IMR-90 (cell line): ENCODE measurements at regions not wholly inside any gene's neighbourhood (a gene's known extent, or its start where the extent isn't known, plus 50 kb on each side); places are given as distances from the start of the nearest gene placed in this dataset.
"Not testable (repeated sequence)": the region's sequence is repeated elsewhere in the genome, so short reads cannot be mapped to it uniquely, and the experiment has no call there.

Experiments used
- CEBPB ChIP-seq: IDR thresholded peaks from 2 replicates; pipeline ENCODE4 v1.6.1; 2012; ENCODE audit warnings: low read depth, low read length, improper control_type of control experiment
- ELK1 ChIP-seq: fragments of 150-350 bp; IDR thresholded peaks from 2 replicates; pipeline ENCODE4 v1.6.1; 2016; ENCODE audit warnings: low read depth, mild to moderate bottlenecking, low read length, moderate library complexity, borderline replicate concordance
- FOS ChIP-seq: fragments of 150-350 bp; IDR thresholded peaks from 2 replicates; pipeline ENCODE4 v1.6.1; 2016; ENCODE audit warnings: low read depth, low read length
- MAZ ChIP-seq: IDR thresholded peaks from 2 replicates; pipeline ENCODE4 v1.6.1; 2012; ENCODE audit warnings: low read depth, mild to moderate bottlenecking, low read length, improper control_type of control experiment, moderate library complexity, borderline replicate concordance
- MXI1 ChIP-seq: IDR thresholded peaks from 2 replicates; pipeline ENCODE4 v1.6.1; 2012; ENCODE audit warnings: low read depth, mild to moderate bottlenecking, low read length, moderate library complexity, borderline replicate concordance
- NFE2L2 ChIP-seq: fragments of 150-350 bp; IDR thresholded peaks from 2 replicates; pipeline ENCODE4 v1.6.1; 2016; ENCODE audit warnings: low read depth, mild to moderate bottlenecking, low read length
- POLR2A ChIP-seq: IDR thresholded peaks from 2 replicates; pipeline ENCODE4 v1.6.1; 2012; ENCODE audit warnings: mild to moderate bottlenecking, low read depth, low read length
- RAD21 ChIP-seq: IDR thresholded peaks from 2 replicates; pipeline ENCODE4 v1.6.1; 2012; ENCODE audit warnings: low read length, improper control_type of control experiment
- RCOR1 ChIP-seq: IDR thresholded peaks from 2 replicates; pipeline ENCODE4 v1.6.1; 2012; ENCODE audit warnings: mild to moderate bottlenecking, low read length, improper control_type of control experiment; ENCODE audit not compliant: insufficient replicate concordance
- RFX5 ChIP-seq: IDR thresholded peaks from 2 replicates; pipeline ENCODE4 v1.8.0; 2012; ENCODE audit warnings: low read depth, mild to moderate bottlenecking, low read length, moderate library complexity
- SMC3 ChIP-seq: fragments of 150-350 bp; IDR thresholded peaks from 2 replicates; pipeline ENCODE4 v1.6.1; 2016; ENCODE audit warnings: low read depth, mild to moderate bottlenecking, antibody characterized with exemption, low read length, moderate library complexity
- TF ChIP-seq, protein P1 (sequence below): conservative IDR thresholded peaks from 2 replicates; pipeline ENCODE4 v1.5.1; 2012; ENCODE audit warnings: mild to moderate bottlenecking, low read depth, low read length, improper control_type of control experiment
- TF ChIP-seq, protein P2 (sequence below): fragments of 150-350 bp; IDR thresholded peaks from 2 replicates; pipeline ENCODE4 v1.6.1; 2017; ENCODE audit warnings: mild to moderate bottlenecking, antibody characterized with exemption, low read length, low read depth

DNA sequence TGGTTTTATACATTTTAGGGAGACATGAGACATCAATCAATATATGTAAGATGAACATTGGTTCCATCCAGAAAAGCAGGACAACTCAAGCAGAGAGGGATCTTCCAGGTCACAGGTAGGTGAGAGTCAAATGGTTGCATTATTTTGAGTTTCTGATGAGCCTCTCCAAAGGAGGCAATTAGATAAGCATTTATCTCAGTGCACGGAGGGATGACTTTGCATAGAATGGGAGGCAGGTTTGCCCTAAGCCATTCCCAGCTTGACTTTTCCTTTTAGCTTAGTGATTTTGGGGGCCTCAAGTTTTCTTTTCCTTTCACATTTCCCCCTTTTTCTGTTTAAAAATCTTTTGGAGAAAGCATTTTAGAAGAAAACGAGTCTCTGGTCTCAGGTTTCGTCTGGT lies 58.4 kb upstream of the BDH1 start:
- TF ChIP-seq, protein P1, sequence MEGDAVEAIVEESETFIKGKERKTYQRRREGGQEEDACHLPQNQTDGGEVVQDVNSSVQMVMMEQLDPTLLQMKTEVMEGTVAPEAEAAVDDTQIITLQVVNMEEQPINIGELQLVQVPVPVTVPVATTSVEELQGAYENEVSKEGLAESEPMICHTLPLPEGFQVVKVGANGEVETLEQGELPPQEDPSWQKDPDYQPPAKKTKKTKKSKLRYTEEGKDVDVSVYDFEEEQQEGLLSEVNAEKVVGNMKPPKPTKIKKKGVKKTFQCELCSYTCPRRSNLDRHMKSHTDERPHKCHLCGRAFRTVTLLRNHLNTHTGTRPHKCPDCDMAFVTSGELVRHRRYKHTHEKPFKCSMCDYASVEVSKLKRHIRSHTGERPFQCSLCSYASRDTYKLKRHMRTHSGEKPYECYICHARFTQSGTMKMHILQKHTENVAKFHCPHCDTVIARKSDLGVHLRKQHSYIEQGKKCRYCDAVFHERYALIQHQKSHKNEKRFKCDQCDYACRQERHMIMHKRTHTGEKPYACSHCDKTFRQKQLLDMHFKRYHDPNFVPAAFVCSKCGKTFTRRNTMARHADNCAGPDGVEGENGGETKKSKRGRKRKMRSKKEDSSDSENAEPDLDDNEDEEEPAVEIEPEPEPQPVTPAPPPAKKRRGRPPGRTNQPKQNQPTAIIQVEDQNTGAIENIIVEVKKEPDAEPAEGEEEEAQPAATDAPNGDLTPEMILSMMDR: not testable (repeated sequence)
- not testable (repeated sequence) for TF ChIP-seq RAD21, FOS, POLR2A, RFX5, NFE2L2, MAZ, ELK1, RCOR1, SMC3, CEBPB, MXI1
- TF ChIP-seq, protein P2, sequence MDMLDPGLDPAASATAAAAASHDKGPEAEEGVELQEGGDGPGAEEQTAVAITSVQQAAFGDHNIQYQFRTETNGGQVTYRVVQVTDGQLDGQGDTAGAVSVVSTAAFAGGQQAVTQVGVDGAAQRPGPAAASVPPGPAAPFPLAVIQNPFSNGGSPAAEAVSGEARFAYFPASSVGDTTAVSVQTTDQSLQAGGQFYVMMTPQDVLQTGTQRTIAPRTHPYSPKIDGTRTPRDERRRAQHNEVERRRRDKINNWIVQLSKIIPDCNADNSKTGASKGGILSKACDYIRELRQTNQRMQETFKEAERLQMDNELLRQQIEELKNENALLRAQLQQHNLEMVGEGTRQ: not testable (repeated sequence)
